K562 (cell line): ENCODE measurements at regions not wholly inside any gene's neighbourhood (a gene's known extent, or its start where the extent isn't known, plus 50 kb on each side); places are given as distances from the start of the nearest gene placed in this dataset.
"Not testable (repeated sequence)": the region's sequence is repeated elsewhere in the genome, so short reads cannot be mapped to it uniquely, and the experiment has no call there.

ENCODE experiments used
- BRCA1 ChIP-seq, 2 experiments: fragments of 450-650 bp in 1 of 2; sonication (generic) in 1 of 2; formaldehyde crosslinking in 1 of 2; IDR thresholded peaks; 2 replicates each; pipeline versions ENCODE4 v1.5.0 to v1.6.1; 2017 to 2020; ENCODE audit warnings: mild to moderate bottlenecking in 1 of 2, missing genetic modification reagents in 1 of 2
- EZH2 ChIP-seq: IDR thresholded peaks from 2 replicates; pipeline ENCODE4 v1.6.1; 2012; ENCODE audit warnings: low read depth, mild to moderate bottlenecking, inconsistent platforms, low read length, borderline replicate concordance
- HCFC1 ChIP-seq: IDR thresholded peaks from 2 replicates; pipeline ENCODE4 v1.6.1; 2012; ENCODE audit warnings: low read depth, low read length, improper control_type of control experiment
- KDM1A ChIP-seq, 2 experiments: fragments of 450-650 bp; IDR thresholded peaks; 2 replicates each; pipeline ENCODE4 v1.6.1; 2016; ENCODE audit warnings: mild to moderate bottlenecking in 2 of 2
- KLF16 ChIP-seq: IDR thresholded peaks from 2 replicates; pipeline ENCODE4 v1.6.1; 2016; ENCODE audit warnings: antibody characterized with exemption
- PATZ1 ChIP-seq: fragments of 250-450 bp; sonication (Bioruptor Pico); IDR thresholded peaks from 2 replicates; pipeline ENCODE4 v1.5.0; 2020; ENCODE audit warnings: mild to moderate bottlenecking, borderline replicate concordance
- POLR2AphosphoS5 ChIP-seq: IDR thresholded peaks from 2 replicates; pipeline ENCODE4 v1.6.1; 2011; ENCODE audit warnings: mild to moderate bottlenecking, low read depth, low read length, moderate library complexity; ENCODE audit not compliant: control insufficient read depth, insufficient read depth
- SMAD4 ChIP-seq: fragments of 250-450 bp; sonication (Bioruptor Pico); conservative IDR thresholded peaks from 2 replicates; pipeline ENCODE4 v1.8.0; 2021; ENCODE audit warnings: inconsistent platforms, mild to moderate bottlenecking, moderate library complexity

- not testable (repeated sequence) for TF ChIP-seq KDM1A (IDR thresholded peaks at IDR 0.05); HCFC1; SMAD4; EZH2; POLR2AphosphoS5; KLF16; PATZ1 (CRISPR knock-in tag); BRCA1 (IDR thresholded peaks at IDR 0.05); BRCA1 (CRISPR knock-in tag; IDR thresholded peaks at IDR 0.05)
These were observed 66.4 kb upstream of the MEDAG start for GRCh38 chr13:30839636-30840035.
